ENCODE measurements at regions not wholly inside any gene's neighbourhood (a gene's known extent, or its start where the extent isn't known, plus 50 kb on each side); places are given as distances from the start of the nearest gene placed in this dataset.

GRCh38 chr6:81937296-81937937 lies 184.9 kb upstream of the TENT5A start:
- TF ChIP-seq CTCF (IDR thresholded peaks at IDR 0.05), result no peak
- TF ChIP-seq POLR2A (IDR thresholded peaks at IDR 0.05), result no peak

Measured in prostate gland (tissue), 2 donors.